Right atrium auricular region (tissue), 2 donors: ENCODE measurements at regions not wholly inside any gene's neighbourhood (a gene's known extent, or its start where the extent isn't known, plus 50 kb on each side); places are given as distances from the start of the nearest gene placed in this dataset.

Experiments used
- DNase-seq: peaks from one replicate; pipeline ENCODE4 v3.0.0-alpha.2; 2019; ENCODE audit warnings: low spot score
- H3K27ac ChIP-seq, 2 donors: fragments of 200-600 bp; sonication (generic); 1 replicate in 1 of 2; 2 replicates in 1 of 2; pipeline ENCODE4 v1.5.1; 2016 to 2019
- H3K27me3 ChIP-seq, 2 donors: fragments of 200-600 bp; sonication (generic); one replicate each; pipeline versions ENCODE4 v1.5.1 to v1.6.0; 2017 to 2019
- H3K36me3 ChIP-seq: fragments of 200-600 bp; sonication (generic); one replicate; pipeline ENCODE4 v1.5.1; 2016
- H3K4me1 ChIP-seq, 2 donors: fragments of 200-600 bp; sonication (generic); one replicate each; pipeline versions ENCODE4 v1.5.1 to v1.6.0; 2017 to 2019
- H3K4me3 ChIP-seq, 2 donors: fragments of 200-600 bp; sonication (generic); 1 replicate in 1 of 2; 2 replicates in 1 of 2; pipeline ENCODE4 v1.5.1; 2017 to 2019; ENCODE audit warnings: mild to moderate bottlenecking in 1 of 2, moderate library complexity in 1 of 2
- H3K9me3 ChIP-seq, 2 donors: fragments of 200-600 bp; sonication (generic); one replicate each; pipeline ENCODE4 v1.5.1; 2019
- CTCF ChIP-seq, 2 donors: fragments of 200-600 bp; sonication (generic); IDR thresholded peaks; one replicate each; pipeline ENCODE4 v1.5.1; 2019; ENCODE audit warnings: antibody characterized with exemption in 2 of 2

- Histone ChIP-seq H3K9me3 (no peaks in the 10 kb centered on the region), H3K27me3 (no peaks in the 10 kb centered on the region), H3K36me3 (no peaks in the 10 kb centered on the region), H3K27ac (no peak overlapping the region), H3K4me1 (peaks cover 0 to 4% of the 10 kb centered on the region in 2 donors), H3K4me3 (no peak overlapping the region)
- TF ChIP-seq CTCF (IDR thresholded peaks at IDR 0.05): no peak
- DNase-seq: no peak
Observed at GRCh38 chr7:42702647-42703046, 209.2 kb downstream of the C7orf25 start.

- peak in 1 of 2 donors; percentile 14 for TF ChIP-seq CTCF (IDR thresholded peaks at IDR 0.05)
- Histone ChIP-seq H3K4me1 (peaks cover 0 to 4% of the 10 kb centered on the region in 2 donors), H3K27ac (no peak overlapping the region), H3K4me3 (no peak overlapping the region), H3K9me3 (no peaks in the 10 kb centered on the region), H3K27me3 (no peaks in the 10 kb centered on the region), H3K36me3 (no peaks in the 10 kb centered on the region)
- DNase-seq: no peak
Observed at GRCh38 chr7:42700406-42701327, 211.2 kb downstream of the C7orf25 start.

GRCh38 chr7:42699380-42700178 is 212.3 kb downstream of the C7orf25 start:
- Histone ChIP-seq H3K9me3 (no peaks in the 10 kb centered on the region), H3K27ac (no peak overlapping the region), H3K4me3 (no peak overlapping the region), H3K27me3 (no peaks in the 10 kb centered on the region), H3K36me3 (no peaks in the 10 kb centered on the region), H3K4me1 (peaks cover 0 to 4% of the 10 kb centered on the region in 2 donors)
- no peak for DNase-seq
- no peak for TF ChIP-seq CTCF (IDR thresholded peaks at IDR 0.05)

- H3K4me3 ChIP-seq: no peak overlapping the region
- no peaks in the 10 kb centered on the region for H3K36me3 ChIP-seq
- no peak for DNase-seq
- no peak for TF ChIP-seq CTCF (IDR thresholded peaks at IDR 0.05)
- H3K9me3 ChIP-seq: no peaks in the 10 kb centered on the region
- H3K27ac ChIP-seq: no peak overlapping the region
- peaks cover 0 to 4% of the 10 kb centered on the region in 2 donors for H3K4me1 ChIP-seq
- H3K27me3 ChIP-seq: no peaks in the 10 kb centered on the region
Observed at GRCh38 chr7:42698600-42699374, 213.1 kb downstream of the C7orf25 start.

GRCh38 chr7:42694894-42695507 is 216.9 kb downstream of the C7orf25 start:
- H3K27ac ChIP-seq: no peak overlapping the region
- no peak for TF ChIP-seq CTCF (IDR thresholded peaks at IDR 0.05)

More at GRCh38 chr7:42694894-42695507, 216.9 kb downstream of the C7orf25 start:
- Histone ChIP-seq H3K9me3 (no peaks in the 10 kb centered on the region), H3K36me3 (no peaks in the 10 kb centered on the region), H3K27me3 (no peaks in the 10 kb centered on the region), H3K4me3 (no peak overlapping the region), H3K4me1 (peaks cover 0 to 4% of the 10 kb centered on the region in 2 donors)
- DNase-seq: no peak
